GM23338 (cell line): ENCODE measurements at regions not wholly inside any gene's neighbourhood (a gene's known extent, or its start where the extent isn't known, plus 50 kb on each side); places are given as distances from the start of the nearest gene placed in this dataset.

ENCODE experiments used
- ATAC-seq: fragments of 200-7000 bp; cut with Tn5 transposase; 3 replicates; pipeline ENCODE4 v1.9.1; 2020
- DNase-seq: peaks from one replicate; pipeline ENCODE4 v3.0.0-alpha.2; 2015; ENCODE audit warnings: low spot score
- H2AFZ ChIP-seq: fragments of 200-600 bp; sonication (generic); 2 replicates; pipeline ENCODE4 v1.8.0; 2016; ENCODE audit warnings: antibody characterized with exemption, mild to moderate bottlenecking, moderate library complexity
- H3F3A ChIP-seq: fragments of 200-600 bp; sonication (generic); replicated peaks from 2 replicates; pipeline ENCODE4 v1.8.0; 2017; ENCODE audit warnings: antibody characterized with exemption, mixed run types, low read depth
- H3K27ac ChIP-seq: fragments of 200-600 bp; sonication (generic); 2 replicates; pipeline ENCODE4 v1.6.1; 2016; ENCODE audit warnings: low read depth
- H3K27me3 ChIP-seq: fragments of 200-600 bp; sonication (generic); 2 replicates; pipeline ENCODE4 v1.8.0; 2016; ENCODE audit warnings: mild to moderate bottlenecking, mixed run types, moderate library complexity; ENCODE audit not compliant: insufficient read depth
- H3K36me3 ChIP-seq: fragments of 200-600 bp; sonication (generic); 2 replicates; pipeline ENCODE4 v1.8.0; 2016; ENCODE audit warnings: mild to moderate bottlenecking; ENCODE audit not compliant: insufficient read depth
- H3K4me1 ChIP-seq: fragments of 200-600 bp; sonication (generic); 2 replicates; pipeline ENCODE4 v1.8.0; 2016; ENCODE audit warnings: mild to moderate bottlenecking, moderate library complexity; ENCODE audit not compliant: insufficient read depth
- H3K4me2 ChIP-seq: fragments of 200-600 bp; sonication (generic); 2 replicates; pipeline ENCODE4 v1.7.1; 2017; ENCODE audit warnings: mixed run types
- H3K4me3 ChIP-seq: fragments of 200-600 bp; sonication (generic); 2 replicates; pipeline ENCODE4 v1.6.1; 2016; ENCODE audit warnings: mixed run types
- H3K79me2 ChIP-seq: fragments of 200-600 bp; sonication (generic); replicated peaks from 2 replicates; pipeline ENCODE4 v1.8.0; 2017; ENCODE audit warnings: mild to moderate bottlenecking; ENCODE audit not compliant: insufficient read depth
- H3K9me2 ChIP-seq: fragments of 200-600 bp; sonication (generic); 2 replicates; pipeline ENCODE4 v1.8.0; 2017; ENCODE audit not compliant: insufficient read depth
- H4K20me1 ChIP-seq: fragments of 200-600 bp; sonication (generic); replicated peaks from 2 replicates; pipeline ENCODE4 v1.8.0; 2017; ENCODE audit warnings: mild to moderate bottlenecking; ENCODE audit not compliant: insufficient read depth
- H3K27ac Mint-ChIP-seq: 2 replicates; pipeline ENCODE4 v1.8.0; 2020; ENCODE audit warnings: inconsistent platforms, mild to moderate bottlenecking, moderate library complexity, mixed read lengths
- H3K27me3 Mint-ChIP-seq: 3 replicates; pipeline ENCODE4 v1.8.0; 2022; ENCODE audit warnings: low read depth, mild to moderate bottlenecking, moderate library complexity, mixed read lengths, inconsistent platforms; ENCODE audit not compliant: insufficient read depth, poor library complexity
- H3K36me3 Mint-ChIP-seq: 3 replicates; pipeline ENCODE4 v1.8.0; 2021; ENCODE audit warnings: low read depth, mild to moderate bottlenecking, inconsistent platforms, moderate library complexity, mixed read lengths
- H3K4me1 Mint-ChIP-seq: 3 replicates; pipeline ENCODE4 v1.8.0; 2020; ENCODE audit warnings: mild to moderate bottlenecking, inconsistent platforms, mixed read lengths
- H3K4me3 Mint-ChIP-seq: 3 replicates; pipeline ENCODE4 v1.8.0; 2021; ENCODE audit warnings: moderate library complexity, mild to moderate bottlenecking, inconsistent platforms, mixed read lengths
- H3K9me3 Mint-ChIP-seq: 3 replicates; pipeline ENCODE4 v1.8.0; 2020; ENCODE audit warnings: moderate library complexity, mild to moderate bottlenecking, inconsistent platforms, mixed read lengths
- CREB1 ChIP-seq: fragments of 250-450 bp; sonication (Bioruptor Pico); IDR thresholded peaks from 2 replicates; pipeline ENCODE4 v1.5.0; 2020; ENCODE audit warnings: low read depth, mild to moderate bottlenecking, moderate library complexity
- CTCF ChIP-seq, 2 experiments: fragments of 200-600 bp in 1 of 2; sonication (generic) in 1 of 2; conservative IDR thresholded peaks; 2 replicates each; pipeline versions ENCODE4 v1.5.1 to v1.6.1; 2016 to 2017; ENCODE audit warnings: antibody characterized with exemption in 2 of 2, low read depth in 2 of 2, mild to moderate bottlenecking in 2 of 2, moderate library complexity in 1 of 2
- ETS1 ChIP-seq: IDR thresholded peaks from 2 replicates; pipeline ENCODE4 v1.6.1; 2016; ENCODE audit warnings: antibody characterized with exemption
- EZH2 ChIP-seq: fragments of 200-600 bp; sonication (generic); IDR thresholded peaks from one replicate; pipeline ENCODE4 v1.8.0; 2017; ENCODE audit warnings: antibody characterized with exemption, mild to moderate bottlenecking, low read depth; ENCODE audit not compliant: unreplicated experiment
- EZH2phosphoT487 ChIP-seq: fragments of 200-600 bp; sonication (generic); IDR thresholded peaks from one replicate; pipeline ENCODE4 v1.8.1; 2018; ENCODE audit warnings: antibody characterized with exemption; ENCODE audit not compliant: unreplicated experiment
- JUNB ChIP-seq: IDR thresholded peaks from one replicate; pipeline ENCODE4 v1.6.1; 2016; ENCODE audit warnings: antibody characterized with exemption; ENCODE audit not compliant: unreplicated experiment
- NANOG ChIP-seq: IDR thresholded peaks from 2 replicates; pipeline ENCODE4 v1.6.1; 2016; ENCODE audit warnings: antibody characterized with exemption, borderline replicate concordance
- POLR2AphosphoS5 ChIP-seq: IDR thresholded peaks from 2 replicates; pipeline ENCODE4 v1.6.1; 2016; ENCODE audit warnings: antibody characterized with exemption, low read depth
- REST ChIP-seq: IDR thresholded peaks from one replicate; pipeline ENCODE4 v1.6.1; 2018; ENCODE audit warnings: antibody characterized with exemption; ENCODE audit not compliant: unreplicated experiment
- STAT1 ChIP-seq: IDR thresholded peaks from one replicate; pipeline ENCODE4 v1.6.1; 2016; ENCODE audit warnings: antibody characterized with exemption; ENCODE audit not compliant: unreplicated experiment
- ZNF114 ChIP-seq: fragments of 250-450 bp; sonication (Bioruptor Pico); IDR thresholded peaks from 2 replicates; pipeline ENCODE4 v1.5.0; 2020; ENCODE audit warnings: mild to moderate bottlenecking, moderate library complexity
- ZNF331 ChIP-seq: fragments of 250-450 bp; sonication (Bioruptor Pico); IDR thresholded peaks from 2 replicates; pipeline ENCODE4 v1.5.0; 2020; ENCODE audit warnings: low read depth, mild to moderate bottlenecking, moderate library complexity
- ZNF462 ChIP-seq: fragments of 250-450 bp; sonication (Bioruptor Pico); IDR thresholded peaks from 2 replicates; pipeline ENCODE4 v1.5.0; 2020; ENCODE audit warnings: mild to moderate bottlenecking, moderate library complexity

- no peak for TF ChIP-seq POLR2AphosphoS5
- no peak for TF ChIP-seq EZH2phosphoT487
- no peak for TF ChIP-seq CREB1
These were observed 120.3 kb upstream of the OGFRL1 start (continued) for GRCh38 chr6:71168233-71168765.

GRCh38 chr6:71171497-71172070, 117.0 kb upstream of the OGFRL1 start:
- no peaks in the 10 kb centered on the region for H3K4me1 ChIP-seq
- ATAC-seq = no peak
- no peaks in the 10 kb centered on the region for H3K9me2 ChIP-seq
- no peak overlapping the region for H2AFZ ChIP-seq
- H3F3A ChIP-seq = no peaks in the 10 kb centered on the region
- no peak for TF ChIP-seq EZH2phosphoT487
- no peak for TF ChIP-seq REST
- no peak for TF ChIP-seq POLR2AphosphoS5
- no peak for TF ChIP-seq ZNF114
- TF ChIP-seq CTCF (conservative IDR thresholded peaks at IDR 0.05; ENCODE audit: low read depth in 2 of 2) = no peak
- TF ChIP-seq NANOG = no peak
- TF ChIP-seq STAT1 = no peak
- no peak for TF ChIP-seq ETS1
- TF ChIP-seq ZNF331 (CRISPR knock-in tag) = no peak
- no peak for TF ChIP-seq CREB1
- no peak for TF ChIP-seq JUNB
- TF ChIP-seq ZNF462 = no peak
- no peak for TF ChIP-seq EZH2
- Mint-ChIP-seq H3K36me3 (no peaks in the 10 kb centered on the region), H3K27ac (no peak overlapping the region), H3K4me1 (no peaks in the 10 kb centered on the region), H3K4me3 (no peak overlapping the region), H3K27me3 (no peaks in the 10 kb centered on the region), H3K9me3 (no peaks in the 10 kb centered on the region)
- no peak overlapping the region for H3K4me2 ChIP-seq
- DNase-seq = no peak
- no peaks in the 10 kb centered on the region for H4K20me1 ChIP-seq
- H3K27ac ChIP-seq = no peak overlapping the region
- H3K4me3 ChIP-seq = no peak overlapping the region
- H3K36me3 ChIP-seq = no peaks in the 10 kb centered on the region
- no peaks in the 10 kb centered on the region for H3K27me3 ChIP-seq
- H3K79me2 ChIP-seq = no peaks in the 10 kb centered on the region
